ENCODE measurements at regions not wholly inside any gene's neighbourhood (a gene's known extent, or its start where the extent isn't known, plus 50 kb on each side); places are given as distances from the start of the nearest gene placed in this dataset.

DNA sequence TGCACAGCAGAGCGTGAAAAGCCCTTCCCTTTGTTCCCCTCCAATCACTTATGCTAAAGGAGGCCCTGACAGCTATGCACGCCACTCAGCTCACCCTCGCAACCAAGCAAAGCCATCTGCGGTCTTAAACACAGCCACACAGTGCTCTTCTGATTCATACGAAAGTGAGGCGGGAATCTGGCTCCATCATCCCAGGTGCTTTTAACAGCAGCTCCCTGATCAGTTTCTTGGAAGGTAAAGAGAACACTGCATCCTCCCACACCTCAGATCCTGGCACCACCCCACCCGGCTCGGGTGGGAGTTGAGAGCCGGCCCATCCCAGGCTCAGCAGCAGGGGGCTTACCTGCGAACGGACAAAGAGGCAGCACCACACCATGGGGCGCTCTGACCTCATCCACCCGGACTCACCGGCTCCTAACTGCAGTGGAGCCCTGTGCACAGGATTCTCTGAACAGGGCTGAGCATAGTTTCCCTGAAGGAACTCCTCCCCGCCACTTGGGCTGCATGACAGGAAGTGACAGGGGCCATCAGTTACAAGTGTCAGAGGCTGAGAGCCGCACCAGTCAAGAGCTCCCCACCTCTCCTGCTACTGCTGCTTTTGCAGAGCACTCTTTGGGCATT, 114.3 kb upstream of the ARHGEF3 start:
- TF ChIP-seq, protein P1, sequence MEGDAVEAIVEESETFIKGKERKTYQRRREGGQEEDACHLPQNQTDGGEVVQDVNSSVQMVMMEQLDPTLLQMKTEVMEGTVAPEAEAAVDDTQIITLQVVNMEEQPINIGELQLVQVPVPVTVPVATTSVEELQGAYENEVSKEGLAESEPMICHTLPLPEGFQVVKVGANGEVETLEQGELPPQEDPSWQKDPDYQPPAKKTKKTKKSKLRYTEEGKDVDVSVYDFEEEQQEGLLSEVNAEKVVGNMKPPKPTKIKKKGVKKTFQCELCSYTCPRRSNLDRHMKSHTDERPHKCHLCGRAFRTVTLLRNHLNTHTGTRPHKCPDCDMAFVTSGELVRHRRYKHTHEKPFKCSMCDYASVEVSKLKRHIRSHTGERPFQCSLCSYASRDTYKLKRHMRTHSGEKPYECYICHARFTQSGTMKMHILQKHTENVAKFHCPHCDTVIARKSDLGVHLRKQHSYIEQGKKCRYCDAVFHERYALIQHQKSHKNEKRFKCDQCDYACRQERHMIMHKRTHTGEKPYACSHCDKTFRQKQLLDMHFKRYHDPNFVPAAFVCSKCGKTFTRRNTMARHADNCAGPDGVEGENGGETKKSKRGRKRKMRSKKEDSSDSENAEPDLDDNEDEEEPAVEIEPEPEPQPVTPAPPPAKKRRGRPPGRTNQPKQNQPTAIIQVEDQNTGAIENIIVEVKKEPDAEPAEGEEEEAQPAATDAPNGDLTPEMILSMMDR (IDR thresholded peaks at IDR 0.05 in 8 of 11, conservative IDR thresholded peaks at IDR 0.05 in 3 of 11) = peak in 3 of 11 experiments; percentile 12 to 16 (median 16)
- TF ChIP-seq POLR2A (IDR thresholded peaks at IDR 0.05) (no peak), POLR2AphosphoS5 (IDR thresholded peaks at IDR 0.05) (peak; percentile 59 to 67 (median 65))

Data from spleen (tissue), 7 donors.